HG03457 (cell line): ENCODE measurements at regions not wholly inside any gene's neighbourhood (a gene's known extent, or its start where the extent isn't known, plus 50 kb on each side); places are given as distances from the start of the nearest gene placed in this dataset.

Experiments used
- ATAC-seq: cut with Tn5 transposase; IDR thresholded peaks from one replicate; pipeline ENCODE4 v1.9.1; 2021; ENCODE audit warnings: moderate number of reproducible peaks; ENCODE audit not compliant: unreplicated experiment

GRCh38 chr15:62920682-62921502, 121.7 kb upstream of the TPM1 start:
- no peak for ATAC-seq

GRCh38 chr15:62922514-62922913, 120.0 kb upstream of the TPM1 start:
- no peak for ATAC-seq

- ATAC-seq = no peak
These were observed 116.7 kb upstream of the TPM1 start for GRCh38 chr15:62925875-62926274.

GRCh38 chr15:62927196-62927595, 115.4 kb upstream of the TPM1 start:
- no peak for ATAC-seq

GRCh38 chr15:62927836-62928235, 114.7 kb upstream of the TPM1 start:
- ATAC-seq = no peak

- no peak for ATAC-seq
These were observed 114.1 kb upstream of the TPM1 start for GRCh38 chr15:62928242-62928999.

- ATAC-seq = no peak
These were observed 113.6 kb upstream of the TPM1 start for GRCh38 chr15:62929000-62929357.

- ATAC-seq = no peak
These were observed 110.9 kb upstream of the TPM1 start for GRCh38 chr15:62931650-62932049.

GRCh38 chr15:62932436-62932835, 110.1 kb upstream of the TPM1 start:
- no peak for ATAC-seq

GRCh38 chr15:62933386-62933785, 109.2 kb upstream of the TPM1 start:
- ATAC-seq = no peak

GRCh38 chr15:62934236-62934971, 108.1 kb upstream of the TPM1 start:
- ATAC-seq = no peak

- ATAC-seq = no peak
These were observed 107.1 kb upstream of the TPM1 start for GRCh38 chr15:62935300-62936081.

- ATAC-seq = no peak
These were observed 103.7 kb upstream of the TPM1 start for GRCh38 chr15:62938825-62939224.

- no peak for ATAC-seq
These were observed 102.3 kb upstream of the TPM1 start for GRCh38 chr15:62940093-62940754.

- no peak for ATAC-seq
These were observed 101.7 kb upstream of the TPM1 start for GRCh38 chr15:62940755-62941361.

GRCh38 chr15:62941699-62942098, 100.8 kb upstream of the TPM1 start:
- no peak for ATAC-seq

GRCh38 chr15:62942428-62942827, 100.1 kb upstream of the TPM1 start:
- no peak for ATAC-seq

- no peak for ATAC-seq
These were observed 97.5 kb upstream of the TPM1 start for GRCh38 chr15:62945063-62945462.

- no peak for ATAC-seq
These were observed 96.8 kb upstream of the TPM1 start for GRCh38 chr15:62945760-62946159.

GRCh38 chr15:62946940-62947339, 95.6 kb upstream of the TPM1 start:
- no peak for ATAC-seq
